Transverse colon (tissue), 4 donors: ENCODE measurements at regions not wholly inside any gene's neighbourhood (a gene's known extent, or its start where the extent isn't known, plus 50 kb on each side); places are given as distances from the start of the nearest gene placed in this dataset.

Source experiments
- EP300 ChIP-seq: sonication (generic); formaldehyde crosslinking; IDR thresholded peaks from one replicate; pipeline ENCODE4 v1.6.1; 2017; ENCODE audit warnings: antibody characterized with exemption, low read depth
- POLR2A ChIP-seq: fragments of 450-650 bp; IDR thresholded peaks from one replicate; pipeline ENCODE4 v1.6.1; 2016; ENCODE audit warnings: antibody characterized with exemption, mild to moderate bottlenecking, moderate library complexity
- POLR2AphosphoS5 ChIP-seq, 3 donors: sonication (generic); formaldehyde crosslinking; IDR thresholded peaks; one replicate each; pipeline ENCODE4 v1.6.1; 2016; ENCODE audit warnings: antibody characterized with exemption in 3 of 3
- TF ChIP-seq, protein P1 (sequence below), 5 experiments: fragments of 200-600 bp in 3 of 5; fragments of 450-650 bp in 2 of 5; sonication (generic) in 3 of 5; IDR thresholded peaks; 1 replicate in 2 of 5; 2 replicates in 3 of 5; pipeline ENCODE4 v1.5.1; 2016 to 2017; ENCODE audit warnings: antibody characterized with exemption in 5 of 5, inconsistent platforms in 3 of 5, mild to moderate bottlenecking in 2 of 5, moderate library complexity in 1 of 5

DNA sequence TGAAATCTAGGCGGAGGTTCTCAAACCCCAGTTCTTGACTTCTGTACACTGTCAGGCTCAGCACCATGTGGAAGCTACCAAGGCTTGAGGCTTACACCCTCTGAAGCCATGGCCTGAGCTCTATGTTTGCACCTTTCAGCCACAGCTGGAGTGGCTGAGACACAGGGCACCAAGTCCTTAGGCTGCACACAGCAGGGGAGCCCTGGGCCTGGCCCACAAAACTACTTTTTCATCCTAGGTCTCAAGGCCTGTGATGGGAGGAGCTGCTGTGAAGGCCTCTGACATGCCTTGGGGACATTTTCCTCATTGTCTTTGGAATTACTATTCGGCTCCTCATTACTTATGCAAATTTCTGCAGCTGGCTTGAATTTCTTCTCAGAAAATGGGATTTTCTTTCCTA lies 503.2 kb upstream of the PCDH20 start:
- TF ChIP-seq, protein P1, sequence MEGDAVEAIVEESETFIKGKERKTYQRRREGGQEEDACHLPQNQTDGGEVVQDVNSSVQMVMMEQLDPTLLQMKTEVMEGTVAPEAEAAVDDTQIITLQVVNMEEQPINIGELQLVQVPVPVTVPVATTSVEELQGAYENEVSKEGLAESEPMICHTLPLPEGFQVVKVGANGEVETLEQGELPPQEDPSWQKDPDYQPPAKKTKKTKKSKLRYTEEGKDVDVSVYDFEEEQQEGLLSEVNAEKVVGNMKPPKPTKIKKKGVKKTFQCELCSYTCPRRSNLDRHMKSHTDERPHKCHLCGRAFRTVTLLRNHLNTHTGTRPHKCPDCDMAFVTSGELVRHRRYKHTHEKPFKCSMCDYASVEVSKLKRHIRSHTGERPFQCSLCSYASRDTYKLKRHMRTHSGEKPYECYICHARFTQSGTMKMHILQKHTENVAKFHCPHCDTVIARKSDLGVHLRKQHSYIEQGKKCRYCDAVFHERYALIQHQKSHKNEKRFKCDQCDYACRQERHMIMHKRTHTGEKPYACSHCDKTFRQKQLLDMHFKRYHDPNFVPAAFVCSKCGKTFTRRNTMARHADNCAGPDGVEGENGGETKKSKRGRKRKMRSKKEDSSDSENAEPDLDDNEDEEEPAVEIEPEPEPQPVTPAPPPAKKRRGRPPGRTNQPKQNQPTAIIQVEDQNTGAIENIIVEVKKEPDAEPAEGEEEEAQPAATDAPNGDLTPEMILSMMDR (IDR thresholded peaks at IDR 0.05), result no peak
- TF ChIP-seq EP300 (no peak), POLR2A (no peak), POLR2AphosphoS5 (IDR thresholded peaks at IDR 0.05) (no peak)
